Type B pancreatic cell (in vitro differentiated cells): ENCODE measurements at regions not wholly inside any gene's neighbourhood (a gene's known extent, or its start where the extent isn't known, plus 50 kb on each side); places are given as distances from the start of the nearest gene placed in this dataset.

Experiments used
- DNase-seq: peaks from one replicate; pipeline ENCODE4 v3.0.0; 2021; ENCODE audit warnings: mixed read lengths; ENCODE audit not compliant: unreplicated experiment; ENCODE audit errors: extremely low spot score
- H3K27ac Mint-ChIP-seq: 2 replicates; pipeline ENCODE4 v1.8.0; 2021; ENCODE audit warnings: mild to moderate bottlenecking, mixed read lengths
- H3K27me3 Mint-ChIP-seq: 2 replicates; pipeline ENCODE4 v1.8.0; 2021; ENCODE audit warnings: mixed read lengths
- H3K36me3 Mint-ChIP-seq: 2 replicates; pipeline ENCODE4 v1.8.0; 2021; ENCODE audit warnings: mixed read lengths
- H3K4me1 Mint-ChIP-seq: one replicate; pipeline ENCODE4 v1.8.0; 2021; ENCODE audit warnings: mixed read lengths; ENCODE audit not compliant: unreplicated experiment
- H3K4me3 Mint-ChIP-seq: 2 replicates; pipeline ENCODE4 v1.8.0; 2021; ENCODE audit warnings: mild to moderate bottlenecking, mixed read lengths
- H3K9me3 Mint-ChIP-seq: 2 replicates; pipeline ENCODE4 v1.8.0; 2021; ENCODE audit warnings: mixed read lengths
- TF ChIP-seq, protein P1 (sequence below): fragments of 200-600 bp; sonication (generic); conservative IDR thresholded peaks from 2 replicates; pipeline ENCODE4 v1.5.0; 2021; ENCODE audit warnings: antibody characterized with exemption, mild to moderate bottlenecking

GRCh38 chr6:87921034-87921433, 126.6 kb upstream of the SPACA1 start:
- TF ChIP-seq, protein P1, sequence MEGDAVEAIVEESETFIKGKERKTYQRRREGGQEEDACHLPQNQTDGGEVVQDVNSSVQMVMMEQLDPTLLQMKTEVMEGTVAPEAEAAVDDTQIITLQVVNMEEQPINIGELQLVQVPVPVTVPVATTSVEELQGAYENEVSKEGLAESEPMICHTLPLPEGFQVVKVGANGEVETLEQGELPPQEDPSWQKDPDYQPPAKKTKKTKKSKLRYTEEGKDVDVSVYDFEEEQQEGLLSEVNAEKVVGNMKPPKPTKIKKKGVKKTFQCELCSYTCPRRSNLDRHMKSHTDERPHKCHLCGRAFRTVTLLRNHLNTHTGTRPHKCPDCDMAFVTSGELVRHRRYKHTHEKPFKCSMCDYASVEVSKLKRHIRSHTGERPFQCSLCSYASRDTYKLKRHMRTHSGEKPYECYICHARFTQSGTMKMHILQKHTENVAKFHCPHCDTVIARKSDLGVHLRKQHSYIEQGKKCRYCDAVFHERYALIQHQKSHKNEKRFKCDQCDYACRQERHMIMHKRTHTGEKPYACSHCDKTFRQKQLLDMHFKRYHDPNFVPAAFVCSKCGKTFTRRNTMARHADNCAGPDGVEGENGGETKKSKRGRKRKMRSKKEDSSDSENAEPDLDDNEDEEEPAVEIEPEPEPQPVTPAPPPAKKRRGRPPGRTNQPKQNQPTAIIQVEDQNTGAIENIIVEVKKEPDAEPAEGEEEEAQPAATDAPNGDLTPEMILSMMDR = no peak
- no peaks in the 10 kb centered on the region for H3K36me3 Mint-ChIP-seq
- no peaks in the 10 kb centered on the region for H3K9me3 Mint-ChIP-seq
- H3K27me3 Mint-ChIP-seq = no peaks in the 10 kb centered on the region
- no peak overlapping the region for H3K27ac Mint-ChIP-seq
- H3K4me3 Mint-ChIP-seq = no peak overlapping the region
- DNase-seq = no peak
- no peaks in the 10 kb centered on the region for H3K4me1 Mint-ChIP-seq

DNA sequence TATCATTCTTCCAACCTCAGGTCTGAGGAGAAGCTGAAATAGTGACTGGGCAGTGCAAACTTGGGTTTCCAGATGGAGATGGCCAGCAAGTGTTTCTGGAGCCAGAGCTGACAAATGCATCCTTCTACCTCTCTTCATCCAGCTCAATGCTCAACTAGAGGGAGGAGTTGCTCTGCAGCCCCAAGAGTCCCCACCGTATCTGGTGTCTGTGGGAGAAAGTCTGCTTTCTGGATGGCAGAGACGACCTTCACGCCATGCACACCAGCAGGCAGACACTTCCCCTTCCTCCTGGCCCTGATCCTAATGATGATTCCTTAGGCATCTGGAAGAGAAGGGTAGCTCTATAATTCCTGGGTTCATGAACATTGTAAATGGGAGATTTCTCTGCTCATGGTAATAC, 127.4 kb upstream of the SPACA1 start:
- no peaks in the 10 kb centered on the region for H3K36me3 Mint-ChIP-seq
- TF ChIP-seq, protein P1 = no peak
- no peak for DNase-seq
- no peak overlapping the region for H3K27ac Mint-ChIP-seq
- H3K4me3 Mint-ChIP-seq = no peak overlapping the region
- H3K9me3 Mint-ChIP-seq = no peaks in the 10 kb centered on the region
- H3K27me3 Mint-ChIP-seq = no peaks in the 10 kb centered on the region
- H3K4me1 Mint-ChIP-seq = no peaks in the 10 kb centered on the region

- TF ChIP-seq, protein P1 = no peak
- Mint-ChIP-seq H3K4me3 (no peak overlapping the region), H3K4me1 (no peaks in the 10 kb centered on the region), H3K27me3 (no peaks in the 10 kb centered on the region), H3K27ac (no peak overlapping the region), H3K36me3 (no peaks in the 10 kb centered on the region), H3K9me3 (no peaks in the 10 kb centered on the region)
- no peak for DNase-seq
Observed at GRCh38 chr6:87919416-87919815, 128.2 kb upstream of the SPACA1 start.

- Mint-ChIP-seq H3K9me3 (no peaks in the 10 kb centered on the region), H3K27ac (no peak overlapping the region), H3K36me3 (no peaks in the 10 kb centered on the region), H3K27me3 (no peaks in the 10 kb centered on the region), H3K4me1 (peaks cover 1% of the 10 kb centered on the region), H3K4me3 (no peak overlapping the region)
- DNase-seq = no peak
- TF ChIP-seq, protein P1 = no peak
Observed at GRCh38 chr6:87919001-87919400, 128.6 kb upstream of the SPACA1 start.

GRCh38 chr6:87918461-87918941, 129.1 kb upstream of the SPACA1 start:
- no peak overlapping the region for H3K4me3 Mint-ChIP-seq
- DNase-seq = no peak
- no peaks in the 10 kb centered on the region for H3K27me3 Mint-ChIP-seq
- H3K36me3 Mint-ChIP-seq = no peaks in the 10 kb centered on the region
- H3K4me1 Mint-ChIP-seq = peaks cover 3% of the 10 kb centered on the region
- TF ChIP-seq, protein P1 = no peak
- no peaks in the 10 kb centered on the region for H3K9me3 Mint-ChIP-seq
- H3K27ac Mint-ChIP-seq = no peak overlapping the region

DNA sequence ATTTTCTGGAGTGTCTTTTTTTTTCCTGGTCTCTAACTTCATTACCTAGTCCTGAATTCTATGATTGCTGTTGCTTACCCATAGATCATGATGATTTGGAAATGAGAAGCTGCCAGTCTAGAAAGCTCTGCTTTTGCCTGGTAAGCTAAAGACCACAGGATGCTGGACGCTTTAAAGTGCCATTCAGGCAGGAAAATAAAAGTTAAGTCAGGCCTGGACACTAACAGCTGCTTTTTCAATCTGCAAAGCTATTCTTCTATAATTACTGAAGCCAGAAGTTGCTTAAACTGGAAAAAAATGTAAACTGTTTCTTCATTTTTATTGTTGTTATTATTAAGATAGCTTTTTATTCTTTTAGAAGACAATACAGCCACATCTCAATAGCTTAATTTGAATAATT, 129.8 kb upstream of the SPACA1 start:
- H3K4me3 Mint-ChIP-seq = no peak overlapping the region
- TF ChIP-seq, protein P1 = no peak
- peaks cover 3% of the 10 kb centered on the region for H3K4me1 Mint-ChIP-seq
- no peaks in the 10 kb centered on the region for H3K9me3 Mint-ChIP-seq
- no peaks in the 10 kb centered on the region for H3K27me3 Mint-ChIP-seq
- DNase-seq = no peak
- H3K27ac Mint-ChIP-seq = no peak overlapping the region
- H3K36me3 Mint-ChIP-seq = no peaks in the 10 kb centered on the region
